ENCODE measurements at regions not wholly inside any gene's neighbourhood (a gene's known extent, or its start where the extent isn't known, plus 50 kb on each side); places are given as distances from the start of the nearest gene placed in this dataset.

- TF ChIP-seq CTCF (IDR thresholded peaks at IDR 0.05; ENCODE audit: low read length) (no peak), EZH2 (IDR thresholded peaks at IDR 0.05; ENCODE audit: borderline replicate concordance, low read length) (no peak)
These were observed 1501.5 kb downstream of the EFNB2 start for GRCh38 chr13:105033999-105034398.
